Midbrain (tissue), 1 donor: ENCODE measurements at regions not wholly inside any gene's neighbourhood (a gene's known extent, or its start where the extent isn't known, plus 50 kb on each side); places are given as distances from the start of the nearest gene placed in this dataset.
A peak's percentile ranks its signal among the peaks of the same experiment; 100 is the strongest.

Experiments
- DNase-seq: peaks from one replicate; lab custom pipeline; 2025; lab: John Stamatoyannopoulos, UW

DNA sequence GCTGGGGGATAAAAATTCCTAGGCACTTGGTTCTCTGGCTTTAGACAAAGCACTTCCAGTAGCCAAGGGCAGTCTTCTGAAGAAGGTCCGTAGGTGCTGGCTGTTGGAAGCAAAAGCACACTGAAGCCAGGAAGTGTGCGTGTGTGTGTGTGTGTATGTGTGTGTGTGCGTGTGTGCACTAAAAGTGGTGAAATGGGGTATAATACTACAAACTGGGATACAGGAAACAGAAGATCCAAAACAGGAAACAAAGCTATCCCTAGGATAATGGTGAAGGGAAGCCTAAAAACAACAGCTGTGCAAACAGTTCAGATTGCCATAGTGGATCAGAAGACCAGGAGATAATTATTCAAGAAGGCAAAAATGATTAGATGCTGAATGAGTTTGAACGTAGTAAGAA, 103.4 kb downstream of the IL20RB start:
- no peak for DNase-seq

DNA sequence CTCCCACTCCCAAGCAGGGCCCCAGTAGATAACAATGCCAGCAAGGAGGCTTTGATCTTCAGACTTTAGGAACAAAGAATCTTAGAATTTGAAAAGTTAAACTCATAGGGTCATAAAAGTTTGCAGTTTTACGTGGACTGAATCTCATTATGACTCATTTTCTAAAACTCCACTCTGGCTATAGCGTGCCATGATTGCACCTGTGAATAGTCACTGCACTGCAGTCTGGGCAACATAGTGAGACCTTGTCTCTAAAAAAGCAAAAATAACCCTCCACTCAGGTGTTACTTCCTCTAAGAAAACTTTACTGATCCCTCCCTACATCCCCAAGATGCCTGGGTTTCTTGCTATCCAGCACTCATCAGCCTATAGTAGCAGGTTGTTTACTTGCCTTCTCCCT, 104.5 kb downstream of the IL20RB start:
- DNase-seq: no peak

DNA sequence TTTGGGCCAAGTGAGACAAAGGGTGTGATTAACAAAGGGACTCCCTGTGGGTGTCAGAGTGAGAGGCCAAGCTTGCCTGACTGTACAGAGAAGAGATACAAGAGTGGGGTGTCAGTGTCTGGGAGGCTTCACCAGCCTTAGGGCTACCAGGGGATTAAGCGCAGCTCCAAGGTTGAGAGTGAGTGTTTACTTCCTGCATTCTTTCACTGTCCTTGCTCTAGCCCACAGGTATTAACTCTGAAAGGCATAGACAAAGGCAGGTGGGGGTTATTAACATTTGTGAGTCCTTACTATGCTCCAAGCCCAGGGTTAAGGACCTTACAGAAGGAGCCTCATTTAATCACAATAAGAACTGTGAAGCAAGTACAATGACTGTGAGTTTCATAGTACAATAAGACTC, 107.6 kb downstream of the IL20RB start:
- no peak for DNase-seq

DNA sequence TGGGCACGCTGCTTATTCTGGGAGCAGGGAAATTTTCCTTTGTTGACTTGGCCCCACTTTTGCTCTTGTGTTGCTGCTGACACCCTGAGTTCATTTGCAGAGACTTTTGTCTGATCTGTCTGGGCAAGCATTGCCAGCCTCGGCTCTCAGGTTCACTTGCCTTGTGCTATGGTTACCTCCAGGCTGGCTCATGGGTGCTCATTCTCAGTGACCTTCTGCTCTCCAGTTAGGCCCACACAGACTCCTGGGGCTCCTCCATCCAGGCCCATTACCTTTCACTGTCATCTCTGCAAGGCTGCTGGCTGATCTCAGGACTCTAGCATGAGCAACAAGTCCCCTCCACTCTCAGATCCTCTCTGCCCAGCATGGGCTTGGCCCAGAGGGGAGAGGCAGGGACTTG, 108.3 kb downstream of the IL20RB start:
- DNase-seq: no peak

DNA sequence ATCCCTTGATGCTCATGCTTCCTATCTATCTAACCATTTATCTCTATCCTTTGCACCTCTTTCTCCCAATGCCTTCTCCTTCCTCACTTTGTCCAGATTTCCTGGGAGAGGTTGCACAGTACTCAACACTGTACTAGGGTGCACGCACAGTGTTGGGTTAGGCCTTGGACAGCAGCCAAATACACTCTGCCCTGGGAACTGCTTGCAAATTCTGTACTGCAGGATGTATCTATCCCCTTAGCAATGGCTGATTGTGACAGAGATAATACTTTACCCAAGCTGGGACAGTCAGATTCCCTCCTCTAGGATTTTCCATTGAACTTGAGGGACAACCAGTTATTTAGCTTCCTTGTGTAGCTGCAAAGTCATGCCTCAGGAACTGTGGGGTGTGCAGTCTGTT, 113.3 kb downstream of the IL20RB start:
- DNase-seq: no peak

DNA sequence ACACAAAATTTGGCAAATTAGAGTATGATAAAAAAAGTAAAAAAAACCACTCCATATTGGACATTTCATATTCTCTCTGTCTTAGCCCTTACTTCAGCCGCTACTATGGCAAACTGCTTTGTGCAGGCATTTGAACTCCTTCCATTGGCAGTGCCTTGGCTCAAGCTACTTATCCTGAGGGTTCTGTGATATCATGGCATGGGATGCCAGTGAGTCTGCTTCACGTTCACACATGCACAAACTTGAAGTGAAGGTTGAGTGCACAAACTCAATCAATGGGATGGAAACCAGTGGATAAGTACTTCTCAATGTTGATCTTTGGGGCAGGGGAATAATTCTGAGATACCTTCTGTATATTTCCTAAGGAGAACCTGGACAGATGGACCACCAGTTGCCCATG, 117.2 kb downstream of the IL20RB start:
- DNase-seq: no peak

DNA sequence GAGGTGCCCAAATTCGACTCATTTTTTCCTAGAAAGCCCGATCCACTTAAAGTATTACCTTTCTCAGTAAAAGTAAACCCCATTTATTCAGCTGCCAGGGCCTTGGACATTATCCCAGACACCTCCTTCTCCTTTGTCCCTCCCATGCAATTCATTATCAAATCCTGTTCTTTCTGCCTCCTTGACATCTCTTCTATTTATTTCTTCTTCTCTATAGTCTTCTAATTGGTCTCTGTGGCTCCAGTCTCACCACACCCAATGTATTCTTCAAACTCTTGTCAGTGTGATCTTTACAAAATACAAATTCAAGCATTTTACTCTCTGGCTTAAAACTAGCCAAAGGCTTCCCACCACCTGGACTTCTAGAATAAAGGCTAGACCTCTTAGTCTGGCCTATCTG, 120.3 kb downstream of the IL20RB start:
- DNase-seq: no peak

DNA sequence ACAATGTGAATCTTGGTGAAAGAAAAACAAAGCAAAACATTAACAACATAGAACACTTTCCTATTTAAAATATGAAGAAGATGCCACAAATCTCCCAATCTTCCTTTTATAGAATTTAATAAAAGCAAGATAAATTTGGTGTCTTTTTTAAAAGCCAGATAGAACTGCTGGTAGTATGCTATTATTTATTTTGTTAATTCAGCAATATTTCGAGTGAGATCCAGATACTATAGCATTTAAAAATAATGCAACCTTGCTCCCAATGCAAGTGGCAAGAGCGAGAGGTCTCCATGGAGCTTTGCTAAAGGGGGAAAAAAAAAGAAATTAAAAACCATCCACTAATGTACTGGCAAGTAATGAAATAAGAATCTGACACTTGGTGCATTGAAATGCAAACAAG, 121.8 kb downstream of the IL20RB start:
- no peak for DNase-seq

DNA sequence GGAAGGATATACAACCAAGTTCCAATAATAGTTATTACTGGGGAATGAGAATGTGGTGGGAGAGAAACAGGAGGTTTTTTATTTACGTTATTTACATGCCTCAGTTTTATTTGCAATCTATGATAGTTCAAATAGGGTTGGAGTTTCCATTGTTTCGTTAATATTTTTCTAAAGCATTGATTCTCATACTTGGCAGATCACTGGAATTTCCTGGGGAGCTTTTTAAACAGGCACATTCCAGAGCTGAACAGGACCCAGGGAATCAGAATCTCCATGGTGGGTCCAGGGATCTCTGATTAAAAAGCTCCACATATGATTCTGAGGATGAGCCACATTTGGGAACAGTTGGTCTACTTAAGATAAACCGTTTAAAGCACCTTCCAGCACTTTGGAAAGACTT, 123.9 kb downstream of the IL20RB start:
- DNase-seq: no peak

DNA sequence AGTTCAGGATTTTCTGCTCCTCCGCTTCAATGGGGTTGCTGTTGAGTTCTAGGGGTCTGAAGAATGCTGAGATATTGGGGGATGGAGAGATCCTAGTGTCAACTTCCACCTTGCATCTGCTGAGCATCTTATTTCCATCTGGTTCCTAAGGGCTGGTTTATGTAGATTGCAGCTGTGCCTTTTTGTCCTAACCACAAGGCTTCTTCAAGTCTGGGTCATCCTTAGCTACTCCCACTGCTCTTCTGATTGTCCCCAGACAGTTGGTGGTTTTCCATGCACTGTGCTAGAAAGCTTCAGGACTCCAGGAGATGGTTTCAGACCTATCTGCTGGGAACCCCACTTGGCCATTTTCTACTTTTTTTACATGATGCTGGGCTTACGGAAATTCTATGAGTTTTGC, 125.0 kb downstream of the IL20RB start:
- DNase-seq: no peak

DNA sequence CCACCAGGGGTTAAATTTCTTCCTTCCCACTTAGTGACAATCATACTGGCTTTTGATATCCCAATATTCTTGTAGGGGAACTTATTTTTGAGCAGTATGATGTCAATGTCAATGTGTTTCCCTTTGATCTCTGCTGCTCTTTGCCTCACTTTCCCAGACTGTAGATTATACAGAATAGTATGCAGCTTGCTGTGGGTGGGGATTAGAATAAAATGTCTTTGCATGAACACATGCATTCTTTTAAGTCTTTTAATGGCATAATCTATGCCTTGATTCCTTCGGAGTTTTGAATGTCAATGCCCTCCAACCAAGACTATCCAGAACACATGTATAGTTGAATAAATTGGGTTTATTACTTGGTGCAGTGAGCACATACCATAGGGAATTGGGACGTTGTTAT, 125.5 kb downstream of the IL20RB start:
- no peak for DNase-seq

DNA sequence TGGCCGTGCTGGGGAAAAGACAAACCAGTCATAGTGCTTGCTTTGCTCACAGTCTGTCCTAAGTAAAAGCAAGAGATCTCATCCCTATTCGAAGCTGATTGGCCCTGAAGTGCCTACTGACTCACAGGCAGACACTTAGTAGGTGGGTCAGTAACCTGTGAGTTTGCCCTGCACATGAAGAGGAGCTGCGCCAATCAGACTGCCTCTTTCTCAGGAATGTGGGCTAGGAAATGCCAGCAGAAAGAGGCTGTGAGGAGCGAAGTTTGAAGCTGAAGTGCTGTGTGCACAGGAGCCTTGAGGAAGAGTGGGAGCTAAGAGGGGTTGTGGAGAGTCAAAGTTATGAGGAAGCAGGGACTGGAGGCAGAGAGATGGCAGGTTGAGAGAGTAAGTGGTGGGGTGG, 126.8 kb downstream of the IL20RB start:
- DNase-seq: no peak

DNA sequence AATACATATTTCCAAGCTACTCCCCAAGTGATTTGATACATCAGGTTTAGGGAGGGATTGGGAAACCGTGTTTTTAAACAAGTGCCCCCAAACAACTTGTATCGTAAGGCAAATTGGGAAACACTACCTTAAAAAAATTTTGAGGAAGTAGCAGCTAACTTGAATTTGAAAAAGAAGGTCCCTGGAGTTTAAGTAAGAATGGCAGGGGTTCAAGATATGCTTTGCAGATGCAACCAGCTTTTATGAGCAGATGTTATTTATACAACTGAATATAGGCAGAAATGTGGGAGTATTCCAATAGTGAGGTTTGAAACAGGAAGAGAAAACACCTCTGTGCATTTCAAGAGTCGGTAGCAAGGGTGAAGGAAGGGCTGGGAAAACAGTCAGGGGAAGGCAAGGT, 139.6 kb downstream of the IL20RB start:
- no peak for DNase-seq

DNA sequence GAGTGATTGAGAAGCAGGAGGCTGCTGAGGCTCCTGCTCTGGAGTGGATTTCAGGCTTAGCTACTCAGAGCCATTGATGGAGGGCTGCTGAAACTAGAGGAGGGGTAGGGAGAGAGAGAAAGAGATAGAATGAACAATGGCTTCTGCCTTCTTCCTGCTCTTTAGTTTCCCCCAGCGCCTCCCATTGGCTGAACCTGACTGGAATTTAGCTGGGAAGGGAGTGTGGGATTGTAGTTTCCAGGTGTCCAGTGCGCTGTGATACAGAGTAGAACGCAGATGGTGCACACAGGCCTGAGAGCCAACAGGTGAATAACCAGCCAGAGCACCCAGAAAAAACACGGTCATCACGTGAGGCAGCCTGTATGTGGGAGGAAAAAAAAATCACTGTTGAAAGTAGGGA, 140.1 kb downstream of the IL20RB start:
- DNase-seq: no peak

DNA sequence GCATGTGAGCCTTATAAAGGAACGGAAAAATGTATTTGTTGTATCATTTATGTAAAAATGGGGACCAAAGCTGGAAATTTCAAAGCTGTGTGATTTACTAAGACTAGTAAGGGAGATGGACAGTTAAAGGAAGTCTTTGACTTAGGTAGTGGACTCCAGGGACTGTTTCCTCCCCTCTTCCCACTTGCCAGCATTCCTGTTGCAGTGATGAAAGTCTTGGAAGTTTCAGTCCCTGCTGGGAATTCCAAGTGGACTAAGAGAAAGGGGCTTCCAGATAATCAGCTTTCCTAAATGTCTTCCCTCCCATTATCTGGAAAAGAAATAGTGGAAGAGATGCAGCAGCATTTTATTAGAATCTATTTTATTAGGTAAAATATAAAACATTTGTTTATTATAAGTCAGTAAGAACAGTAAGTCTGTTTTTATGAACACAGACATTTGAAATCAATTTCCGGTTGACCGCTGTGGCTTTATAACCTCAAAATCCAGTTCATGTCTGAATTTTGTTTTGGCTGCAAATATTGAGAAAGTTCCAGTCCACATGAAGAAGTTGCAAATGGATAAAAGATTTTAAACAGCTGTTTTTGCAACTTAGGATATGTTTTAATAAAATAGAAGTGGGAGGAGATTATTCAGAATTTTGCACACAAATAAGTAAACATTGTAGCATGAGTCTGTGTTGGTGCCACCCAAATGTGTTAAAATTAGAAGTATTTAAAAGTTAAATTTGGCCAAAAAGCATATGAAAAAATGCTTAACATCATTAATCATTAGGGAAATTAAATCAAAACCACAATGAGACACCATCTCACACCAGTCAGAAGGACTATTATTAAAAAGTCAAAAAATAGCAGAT, 141.8 kb downstream of the IL20RB start:
- no peak for DNase-seq

DNA sequence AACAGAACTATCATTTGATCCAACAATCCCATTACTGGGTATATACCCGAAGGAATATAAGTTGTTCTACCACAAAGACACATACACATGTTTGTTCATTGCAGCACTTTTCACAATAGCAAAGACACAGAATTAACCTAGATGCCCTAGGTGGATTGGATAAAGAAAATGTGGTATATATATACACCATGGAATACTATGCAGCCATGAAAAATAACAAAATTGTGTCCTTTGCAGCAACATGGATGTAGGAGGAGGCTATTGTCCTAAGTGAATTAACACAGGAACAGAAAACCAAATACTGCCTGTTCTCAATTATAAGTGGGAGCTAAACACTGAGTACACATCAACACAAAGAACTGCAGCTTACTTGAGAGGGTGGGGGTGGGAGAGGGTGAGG, 142.5 kb downstream of the IL20RB start:
- DNase-seq: no peak

DNA sequence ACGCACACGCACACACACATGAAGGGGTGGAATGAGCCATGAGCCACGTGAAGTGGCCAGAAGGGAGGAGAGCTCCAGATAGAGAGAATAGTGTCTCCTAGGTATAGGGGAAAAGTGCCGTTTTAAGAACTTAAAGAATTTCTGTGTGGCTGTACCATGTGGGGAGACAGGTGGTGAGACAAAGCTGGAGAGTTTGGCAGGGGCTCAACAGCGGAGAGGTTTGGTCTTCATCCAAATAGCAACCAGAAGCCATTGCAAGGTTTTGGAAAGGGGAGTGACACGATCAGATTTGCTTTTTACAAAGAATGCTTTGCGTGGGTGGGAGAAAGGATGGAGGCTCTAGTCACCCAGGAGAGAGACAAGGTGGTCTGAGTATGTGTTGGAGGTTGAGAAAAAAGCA, 146.0 kb downstream of the IL20RB start:
- DNase-seq: no peak

DNA sequence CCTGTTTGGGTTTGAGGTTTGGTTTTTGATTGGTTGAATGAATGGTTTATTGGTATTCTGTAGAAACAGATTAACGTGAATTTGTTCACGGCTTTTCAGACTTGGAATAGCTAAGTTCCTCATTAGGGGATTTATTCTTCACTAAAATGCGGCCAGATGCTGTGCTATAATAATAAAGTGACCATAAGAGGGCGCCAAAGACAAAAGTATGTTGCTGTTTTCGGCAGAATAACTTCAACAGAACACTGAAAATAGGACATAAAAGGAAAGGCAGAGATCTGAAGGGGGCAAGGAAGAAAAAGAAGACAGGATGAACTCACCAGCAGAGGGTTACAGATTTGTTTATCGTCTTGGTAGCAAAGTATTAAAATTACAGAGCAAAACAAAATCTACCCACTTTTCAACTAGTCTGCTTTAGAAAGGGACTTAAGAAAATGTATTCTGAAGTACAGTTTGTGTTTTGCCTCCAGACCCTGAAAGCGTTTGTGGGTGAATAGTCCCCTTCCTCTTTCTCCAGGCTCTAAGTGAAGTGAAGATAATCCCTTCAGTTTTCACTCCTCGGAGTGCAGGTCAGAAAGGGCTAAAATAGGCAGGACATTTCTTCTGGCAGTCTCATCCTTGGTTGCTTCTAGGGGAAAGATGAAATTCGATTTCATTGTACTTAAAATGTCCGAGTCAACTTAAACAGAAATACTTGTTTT, 147.6 kb downstream of the IL20RB start:
- DNase-seq: peak; percentile 84

DNA sequence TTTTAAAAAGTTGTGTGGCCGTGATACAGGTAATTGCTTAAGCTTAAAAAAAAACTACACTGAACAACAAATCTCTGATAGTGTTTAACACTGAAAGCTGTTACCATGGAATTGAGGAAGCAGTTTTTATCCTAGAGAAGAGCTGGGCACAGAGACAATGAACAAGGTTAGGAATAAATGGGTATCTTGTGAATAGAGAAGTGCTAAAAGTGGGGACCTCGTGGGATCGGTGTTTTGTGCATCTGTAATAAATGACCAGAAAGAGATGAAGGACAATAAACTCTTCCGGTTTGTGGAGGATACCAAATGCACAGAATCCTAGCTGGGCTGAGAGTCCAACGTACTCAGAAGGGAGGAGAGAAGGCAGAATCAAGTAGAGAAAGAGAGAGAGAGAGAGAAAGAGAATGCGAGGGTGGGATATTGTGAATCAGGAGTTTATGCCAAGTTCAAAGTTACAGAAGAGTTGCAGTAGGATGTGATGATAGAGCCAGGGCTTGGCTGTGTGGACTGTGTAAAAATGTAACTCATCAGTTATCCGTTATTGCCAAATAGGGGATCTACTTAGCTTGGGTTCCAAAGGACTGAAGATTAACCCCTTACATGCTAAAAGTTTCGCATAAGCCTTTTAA, 148.9 kb downstream of the IL20RB start:
- no peak for DNase-seq

DNA sequence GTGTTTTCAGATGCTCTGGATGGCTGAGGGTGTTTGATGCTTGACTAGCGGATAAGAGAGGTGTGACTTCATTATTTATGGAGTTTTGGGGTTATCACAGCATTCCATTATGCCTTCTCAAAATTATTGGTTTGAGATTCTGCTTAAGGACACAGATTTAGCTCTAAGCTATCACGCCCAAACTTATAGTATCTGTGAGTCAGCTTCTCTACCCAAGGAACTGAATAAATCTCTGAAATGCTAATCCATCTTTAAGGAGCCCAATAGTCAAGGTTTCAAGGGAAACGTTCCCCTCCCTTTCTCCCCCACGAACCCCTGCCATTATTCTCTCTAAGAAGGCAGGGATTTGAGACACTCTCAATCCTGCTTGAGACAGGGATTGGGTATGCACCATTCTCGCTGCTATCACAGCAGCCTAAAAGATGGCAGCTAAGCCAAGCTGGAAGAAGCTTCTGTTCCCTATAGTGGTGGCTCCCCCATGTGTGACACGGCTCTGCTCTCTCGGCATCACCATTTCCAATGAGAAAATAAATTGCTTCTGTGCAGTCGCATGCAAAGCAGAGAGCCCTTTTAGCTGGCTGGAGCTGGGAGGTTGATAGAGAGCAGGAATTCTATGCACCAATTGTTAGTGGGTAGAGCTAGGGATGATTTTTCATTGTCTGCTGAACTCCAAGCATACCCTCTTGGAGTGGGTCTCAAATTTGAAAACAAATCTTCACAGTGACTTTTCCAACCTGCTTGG, 151.1 kb downstream of the IL20RB start:
- no peak for DNase-seq

DNA sequence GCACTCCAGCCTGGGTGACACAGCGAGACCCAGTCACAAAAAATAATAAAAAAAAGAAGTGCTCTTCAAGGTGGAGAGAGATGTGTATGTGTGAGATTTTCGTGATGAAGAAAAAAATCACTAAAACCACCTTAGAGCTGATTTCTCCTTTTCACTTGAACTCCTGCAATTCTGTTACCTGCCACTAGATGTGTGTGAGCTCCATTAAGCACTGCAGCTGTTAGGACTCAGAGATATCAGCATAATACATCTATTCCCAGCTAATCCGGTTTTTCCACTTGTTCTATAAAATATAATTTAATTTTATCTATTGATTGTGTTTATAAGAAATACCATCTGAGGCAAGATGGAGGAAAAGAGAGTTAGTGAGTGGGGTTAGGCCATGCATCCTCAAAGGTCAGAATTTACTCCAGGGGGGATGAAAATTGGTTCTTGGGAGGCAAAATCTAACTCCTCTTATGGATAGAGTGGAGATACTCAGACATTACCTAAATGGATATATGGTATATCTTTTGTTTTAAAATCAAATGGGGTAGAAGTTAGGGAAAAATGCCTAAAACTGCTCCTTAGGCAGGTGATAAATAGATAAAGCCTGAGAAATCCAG, 152.7 kb downstream of the IL20RB start:
- peak; percentile 18 for DNase-seq

DNA sequence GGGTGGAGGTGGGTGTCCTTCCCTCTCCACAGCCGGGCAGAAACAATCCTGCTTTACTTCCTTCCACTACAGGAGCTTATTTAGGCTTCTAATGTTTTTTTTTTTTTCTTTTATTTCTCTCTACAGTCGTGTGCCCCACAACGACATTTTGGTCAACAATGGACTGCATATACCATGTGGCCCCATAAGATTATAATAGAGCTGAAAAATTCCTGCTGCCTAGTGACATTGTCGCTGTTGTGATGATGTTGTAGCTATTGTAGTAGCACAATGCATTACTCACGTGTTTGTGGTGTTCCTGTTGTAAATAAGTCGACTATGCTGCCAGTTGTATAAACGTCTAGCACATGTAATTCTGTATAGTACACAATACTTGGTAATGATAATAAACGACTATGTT, 153.7 kb downstream of the IL20RB start:
- DNase-seq: no peak
